ENCODE measurements at regions not wholly inside any gene's neighbourhood (a gene's known extent, or its start where the extent isn't known, plus 50 kb on each side); places are given as distances from the start of the nearest gene placed in this dataset.
A peak's percentile ranks its signal among the peaks of the same experiment; 100 is the strongest.

GRCh38 chr12:91889059-91889458 lies 256.6 kb downstream of the BTG1 start:
- no peak for FAIRE-seq

GRCh38 chr12:91887957-91888356 lies 257.7 kb downstream of the BTG1 start:
- DNase-seq (ENCODE audit: insufficient read length, low spot score) (no peak), FAIRE-seq (no peak)
- TF ChIP-seq CTCF (IDR thresholded peaks at IDR 0.05; ENCODE audit: insufficient read depth, missing control alignments): no peak

More at GRCh38 chr12:91889059-91889458, 256.6 kb downstream of the BTG1 start:
- no peak for TF ChIP-seq CTCF (IDR thresholded peaks at IDR 0.05; ENCODE audit: insufficient read depth, missing control alignments)
- no peak for DNase-seq (ENCODE audit: insufficient read length, low spot score)

- no peak for TF ChIP-seq CTCF (IDR thresholded peaks at IDR 0.05; ENCODE audit: insufficient read depth, missing control alignments)
- FAIRE-seq (peak; percentile 58), DNase-seq (ENCODE audit: insufficient read length, low spot score) (no peak)
Observed at GRCh38 chr12:91885851-91886731, 259.6 kb downstream of the BTG1 start.

GRCh38 chr12:91884230-91884629 lies 261.4 kb downstream of the BTG1 start:
- FAIRE-seq (no peak), DNase-seq (ENCODE audit: insufficient read length, low spot score) (no peak)
- no peak for TF ChIP-seq CTCF (IDR thresholded peaks at IDR 0.05; ENCODE audit: insufficient read depth, missing control alignments)

GRCh38 chr12:91883811-91884210 lies 261.8 kb downstream of the BTG1 start:
- no peak for DNase-seq (ENCODE audit: insufficient read length, low spot score)
- FAIRE-seq: no peak
- TF ChIP-seq CTCF (IDR thresholded peaks at IDR 0.05; ENCODE audit: insufficient read depth, missing control alignments): no peak

- no peak for TF ChIP-seq CTCF (IDR thresholded peaks at IDR 0.05; ENCODE audit: insufficient read depth, missing control alignments)
- DNase-seq (ENCODE audit: insufficient read length, low spot score): no peak
- FAIRE-seq: no peak
Observed at GRCh38 chr12:91882910-91883309, 262.7 kb downstream of the BTG1 start.

- no peak for TF ChIP-seq CTCF (IDR thresholded peaks at IDR 0.05; ENCODE audit: insufficient read depth, missing control alignments)
- DNase-seq (ENCODE audit: insufficient read length, low spot score): no peak
- FAIRE-seq: no peak
Observed at GRCh38 chr12:91880528-91880927, 265.1 kb downstream of the BTG1 start.

All from D721Med (cell line).